GM10266 (cell line): ENCODE measurements at regions not wholly inside any gene's neighbourhood (a gene's known extent, or its start where the extent isn't known, plus 50 kb on each side); places are given as distances from the start of the nearest gene placed in this dataset.

Source experiments
- DNase-seq: peaks from one replicate; pipeline ENCODE4 v3.0.0; 2012; ENCODE audit errors: extremely low spot score
- CTCF ChIP-seq: IDR thresholded peaks from 2 replicates; pipeline ENCODE4 v1.5.1; 2012; ENCODE audit warnings: mild to moderate bottlenecking, low read depth; ENCODE audit not compliant: control insufficient read depth, insufficient read depth; ENCODE audit errors: missing control alignments

GRCh38 chr7:18386607-18387006 lies 108.9 kb upstream of the HDAC9 start:
- no peak for TF ChIP-seq CTCF
- DNase-seq = no peak

- no peak for TF ChIP-seq CTCF
- no peak for DNase-seq
Observed at GRCh38 chr7:18387191-18387735, 108.3 kb upstream of the HDAC9 start.

- DNase-seq = no peak
- no peak for TF ChIP-seq CTCF
Observed at GRCh38 chr7:18390535-18390907, 105.0 kb upstream of the HDAC9 start.

GRCh38 chr7:18393465-18394118 lies 102.0 kb upstream of the HDAC9 start:
- no peak for TF ChIP-seq CTCF
- no peak for DNase-seq

GRCh38 chr7:18395868-18396267 lies 99.7 kb upstream of the HDAC9 start:
- DNase-seq = no peak
- no peak for TF ChIP-seq CTCF

GRCh38 chr7:18396953-18397352 lies 98.6 kb upstream of the HDAC9 start:
- TF ChIP-seq CTCF = no peak
- no peak for DNase-seq

- no peak for DNase-seq
Observed at GRCh38 chr7:18399436-18400235, 95.9 kb upstream of the HDAC9 start.

More at GRCh38 chr7:18399436-18400235, 95.9 kb upstream of the HDAC9 start:
- no peak for TF ChIP-seq CTCF
